Esophagus squamous epithelium (tissue), 4 donors: ENCODE measurements at regions not wholly inside any gene's neighbourhood (a gene's known extent, or its start where the extent isn't known, plus 50 kb on each side); places are given as distances from the start of the nearest gene placed in this dataset.
"Not testable (repeated sequence)": the region's sequence is repeated elsewhere in the genome, so short reads cannot be mapped to it uniquely, and the experiment has no call there.

ENCODE experiments used
- CTCF ChIP-seq, 6 experiments: fragments of 450-650 bp in 4 of 6; fragments of 200-600 bp in 2 of 6; sonication (generic) in 2 of 6; IDR thresholded peaks; one replicate each; pipeline ENCODE4 v1.5.1; 2016 to 2019; ENCODE audit warnings: antibody characterized with exemption in 6 of 6, mild to moderate bottlenecking in 4 of 6, moderate library complexity in 4 of 6
- POLR2A ChIP-seq, 4 donors: fragments of 450-650 bp; IDR thresholded peaks; one replicate each; pipeline ENCODE4 v1.6.1; 2017; ENCODE audit warnings: antibody characterized with exemption in 4 of 4, mild to moderate bottlenecking in 4 of 4, moderate library complexity in 3 of 4

GRCh38 chr9:39483073-39483472, 127.6 kb downstream of the SPATA31A1 start:
- TF ChIP-seq CTCF, POLR2A (IDR thresholded peaks at IDR 0.05): not testable (repeated sequence)
